SU-DHL-6 (cell line): ENCODE measurements at regions not wholly inside any gene's neighbourhood (a gene's known extent, or its start where the extent isn't known, plus 50 kb on each side); places are given as distances from the start of the nearest gene placed in this dataset.

ENCODE experiments used
- EZH2phosphoT487 ChIP-seq: fragments of 200-600 bp; sonication (generic), shearing (Covaris generic); conservative IDR thresholded peaks from 2 replicates; pipeline ENCODE4 v1.6.1; 2018; ENCODE audit warnings: mild to moderate bottlenecking, antibody characterized with exemption, low read length, moderate library complexity, mixed read lengths
- TF ChIP-seq, protein P1 (sequence below): fragments of 200-600 bp; sonication (generic); IDR thresholded peaks from one replicate; pipeline ENCODE4 v1.5.1; 2017; ENCODE audit warnings: antibody characterized with exemption, mild to moderate bottlenecking, low read length, moderate library complexity; ENCODE audit not compliant: insufficient read depth, poor library complexity, severe bottlenecking

DNA sequence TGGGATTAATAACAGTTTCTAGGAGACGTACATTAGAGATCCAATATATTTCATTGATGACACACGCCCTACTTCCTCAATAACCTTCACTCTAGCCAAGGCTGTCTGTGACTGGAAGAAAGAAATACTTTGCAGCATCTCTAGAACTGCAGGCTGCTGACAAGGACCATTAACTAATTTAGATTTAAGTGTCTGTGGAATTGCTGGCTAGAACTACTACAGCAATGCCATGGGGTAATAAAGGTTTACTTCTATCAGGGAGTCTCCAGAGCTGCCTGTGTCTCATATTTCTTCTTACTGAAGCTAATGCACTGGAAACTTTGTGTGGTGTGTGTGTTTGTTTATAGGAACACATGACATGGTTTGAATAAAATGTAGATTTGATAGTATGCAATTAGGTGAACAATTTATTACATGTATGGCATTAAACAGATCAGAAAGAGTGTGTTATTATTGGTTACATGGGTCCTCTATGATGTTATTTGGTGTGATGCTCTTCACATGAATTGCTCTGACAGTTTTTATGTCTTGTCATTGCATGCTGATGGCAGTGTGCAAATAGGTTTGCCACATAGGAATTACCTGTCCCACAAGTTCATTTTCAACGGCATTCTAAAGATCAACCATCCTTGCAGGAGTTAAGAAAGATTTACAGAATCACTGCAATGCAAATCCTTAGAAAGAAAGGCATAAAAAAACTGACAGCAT, 916.2 kb upstream of the CADM2 start:
- TF ChIP-seq, protein P1, sequence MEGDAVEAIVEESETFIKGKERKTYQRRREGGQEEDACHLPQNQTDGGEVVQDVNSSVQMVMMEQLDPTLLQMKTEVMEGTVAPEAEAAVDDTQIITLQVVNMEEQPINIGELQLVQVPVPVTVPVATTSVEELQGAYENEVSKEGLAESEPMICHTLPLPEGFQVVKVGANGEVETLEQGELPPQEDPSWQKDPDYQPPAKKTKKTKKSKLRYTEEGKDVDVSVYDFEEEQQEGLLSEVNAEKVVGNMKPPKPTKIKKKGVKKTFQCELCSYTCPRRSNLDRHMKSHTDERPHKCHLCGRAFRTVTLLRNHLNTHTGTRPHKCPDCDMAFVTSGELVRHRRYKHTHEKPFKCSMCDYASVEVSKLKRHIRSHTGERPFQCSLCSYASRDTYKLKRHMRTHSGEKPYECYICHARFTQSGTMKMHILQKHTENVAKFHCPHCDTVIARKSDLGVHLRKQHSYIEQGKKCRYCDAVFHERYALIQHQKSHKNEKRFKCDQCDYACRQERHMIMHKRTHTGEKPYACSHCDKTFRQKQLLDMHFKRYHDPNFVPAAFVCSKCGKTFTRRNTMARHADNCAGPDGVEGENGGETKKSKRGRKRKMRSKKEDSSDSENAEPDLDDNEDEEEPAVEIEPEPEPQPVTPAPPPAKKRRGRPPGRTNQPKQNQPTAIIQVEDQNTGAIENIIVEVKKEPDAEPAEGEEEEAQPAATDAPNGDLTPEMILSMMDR: no peak
- no peak for TF ChIP-seq EZH2phosphoT487
